Type B pancreatic cell (in vitro differentiated cells): ENCODE measurements at regions not wholly inside any gene's neighbourhood (a gene's known extent, or its start where the extent isn't known, plus 50 kb on each side); places are given as distances from the start of the nearest gene placed in this dataset.

Experiments used
- DNase-seq: peaks from one replicate; pipeline ENCODE4 v3.0.0; 2021; ENCODE audit warnings: mixed read lengths; ENCODE audit not compliant: unreplicated experiment; ENCODE audit errors: extremely low spot score
- H3K27ac Mint-ChIP-seq: 2 replicates; pipeline ENCODE4 v1.8.0; 2021; ENCODE audit warnings: mild to moderate bottlenecking, mixed read lengths
- H3K27me3 Mint-ChIP-seq: 2 replicates; pipeline ENCODE4 v1.8.0; 2021; ENCODE audit warnings: mixed read lengths
- H3K36me3 Mint-ChIP-seq: 2 replicates; pipeline ENCODE4 v1.8.0; 2021; ENCODE audit warnings: mixed read lengths
- H3K4me1 Mint-ChIP-seq: one replicate; pipeline ENCODE4 v1.8.0; 2021; ENCODE audit warnings: mixed read lengths; ENCODE audit not compliant: unreplicated experiment
- H3K4me3 Mint-ChIP-seq: 2 replicates; pipeline ENCODE4 v1.8.0; 2021; ENCODE audit warnings: mild to moderate bottlenecking, mixed read lengths
- H3K9me3 Mint-ChIP-seq: 2 replicates; pipeline ENCODE4 v1.8.0; 2021; ENCODE audit warnings: mixed read lengths
- CTCF ChIP-seq: fragments of 200-600 bp; sonication (generic); conservative IDR thresholded peaks from 2 replicates; pipeline ENCODE4 v1.5.0; 2021; ENCODE audit warnings: antibody characterized with exemption, mild to moderate bottlenecking

GRCh38 chr5:15082096-15082495, 210.5 kb upstream of the ANKH start:
- TF ChIP-seq CTCF = no peak
- Mint-ChIP-seq H3K27me3 (no peaks in the 10 kb centered on the region), H3K4me3 (no peak overlapping the region), H3K27ac (no peak overlapping the region), H3K36me3 (no peaks in the 10 kb centered on the region), H3K9me3 (no peaks in the 10 kb centered on the region), H3K4me1 (no peaks in the 10 kb centered on the region)
- DNase-seq = no peak

GRCh38 chr5:15080219-15080618, 208.6 kb upstream of the ANKH start:
- Mint-ChIP-seq H3K36me3 (no peaks in the 10 kb centered on the region), H3K27ac (no peak overlapping the region), H3K27me3 (no peaks in the 10 kb centered on the region), H3K9me3 (no peaks in the 10 kb centered on the region), H3K4me3 (no peak overlapping the region), H3K4me1 (no peaks in the 10 kb centered on the region)
- no peak for TF ChIP-seq CTCF
- DNase-seq = no peak

- TF ChIP-seq CTCF = no peak
- no peaks in the 10 kb centered on the region for H3K36me3 Mint-ChIP-seq
- H3K27me3 Mint-ChIP-seq = no peaks in the 10 kb centered on the region
- no peaks in the 10 kb centered on the region for H3K9me3 Mint-ChIP-seq
- no peak for DNase-seq
- H3K4me1 Mint-ChIP-seq = no peaks in the 10 kb centered on the region
- H3K27ac Mint-ChIP-seq = no peak overlapping the region
- H3K4me3 Mint-ChIP-seq = no peak overlapping the region
These were observed 208.0 kb upstream of the ANKH start for GRCh38 chr5:15079566-15079965.

GRCh38 chr5:15074651-15075050, 203.1 kb upstream of the ANKH start:
- TF ChIP-seq CTCF = no peak
- Mint-ChIP-seq H3K27me3 (peaks cover 3% of the 10 kb centered on the region), H3K4me3 (no peak overlapping the region), H3K36me3 (no peaks in the 10 kb centered on the region), H3K27ac (no peak overlapping the region), H3K4me1 (no peaks in the 10 kb centered on the region), H3K9me3 (no peaks in the 10 kb centered on the region)
- no peak for DNase-seq

GRCh38 chr5:15073453-15073852, 201.9 kb upstream of the ANKH start:
- no peak for TF ChIP-seq CTCF
- Mint-ChIP-seq H3K36me3 (no peaks in the 10 kb centered on the region), H3K4me1 (no peaks in the 10 kb centered on the region), H3K27ac (no peak overlapping the region), H3K9me3 (no peaks in the 10 kb centered on the region), H3K4me3 (no peak overlapping the region), H3K27me3 (peaks cover 3% of the 10 kb centered on the region)
- DNase-seq = no peak

GRCh38 chr5:15070907-15071306, 199.3 kb upstream of the ANKH start:
- no peaks in the 10 kb centered on the region for H3K9me3 Mint-ChIP-seq
- H3K27me3 Mint-ChIP-seq = peaks cover 3% of the 10 kb centered on the region
- H3K36me3 Mint-ChIP-seq = no peaks in the 10 kb centered on the region
- H3K4me3 Mint-ChIP-seq = no peak overlapping the region
- H3K27ac Mint-ChIP-seq = no peak overlapping the region
- DNase-seq = no peak
- H3K4me1 Mint-ChIP-seq = no peaks in the 10 kb centered on the region
- TF ChIP-seq CTCF = no peak
